Panc1 (cell line): ENCODE measurements at regions not wholly inside any gene's neighbourhood (a gene's known extent, or its start where the extent isn't known, plus 50 kb on each side); places are given as distances from the start of the nearest gene placed in this dataset.

Experiments
- ATAC-seq: fragments of 200-7000 bp; cut with Tn5 transposase; 2 replicates; pipeline ENCODE4 v1.9.1; 2020; ENCODE audit warnings: mild to moderate bottlenecking, moderate library complexity
- BruUV-seq: library from RNA; stranded (reverse); fragments of 400-500 nt; replicated peaks from 2 replicates; lab custom pipeline; 2021; lab: Mats Ljungman, UMichigan
- CTCF ChIA-PET: fragments of 300-600 bp; sonication (Branson Sonifier 250); formaldehyde crosslinking; loops from one replicate; lab custom pipeline; 2022; ENCODE audit warnings: antibody characterized with exemption; lab: Charles Lee
- POLR2A ChIA-PET: fragments of 300-600 bp; sonication (Branson Sonifier 250); formaldehyde crosslinking; loops from one replicate; lab custom pipeline; 2022; ENCODE audit warnings: antibody characterized with exemption; lab: Charles Lee
- DNase-seq: peaks from one replicate; pipeline ENCODE4 v3.0.0-alpha.2; 2010; ENCODE audit warnings: low read depth, low spot score
- H3K27ac ChIP-seq: 2 replicates; pipeline ENCODE4 v1.5.1; 2011; ENCODE audit warnings: mild to moderate bottlenecking, low read length, inconsistent platforms
- H3K27me3 ChIP-seq: fragments of 200-500 bp; sonication (Bioruptor generic); 2 replicates; pipeline ENCODE4 v1.6.0; 2014; ENCODE audit warnings: low read length, inconsistent platforms; ENCODE audit not compliant: control insufficient read depth, insufficient read depth
- H3K36me3 ChIP-seq: fragments of 200-500 bp; sonication (Bioruptor generic); 2 replicates; pipeline ENCODE4 v1.5.1; 2014; ENCODE audit warnings: inconsistent platforms, mild to moderate bottlenecking, low read length, moderate library complexity; ENCODE audit not compliant: control insufficient read depth, insufficient read depth
- H3K4me1 ChIP-seq: 2 replicates; pipeline ENCODE4 v1.5.1; 2011; ENCODE audit warnings: inconsistent platforms, mild to moderate bottlenecking, low read length, moderate library complexity; ENCODE audit not compliant: control insufficient read depth, insufficient read depth
- H3K4me3 ChIP-seq, 2 experiments: 2 replicates each; pipeline ENCODE4 v1.5.1; 2011 to 2012; ENCODE audit warnings: low read depth in 2 of 2, low read length in 2 of 2, mild to moderate bottlenecking in 2 of 2, inconsistent platforms in 1 of 2, moderate library complexity in 1 of 2
- H3K9me3 ChIP-seq: fragments of 200-500 bp; sonication (Bioruptor generic); 2 replicates; pipeline ENCODE4 v1.5.1; 2014; ENCODE audit warnings: low read depth, mild to moderate bottlenecking, inconsistent platforms, low read length, moderate library complexity; ENCODE audit not compliant: control insufficient read depth, insufficient read depth
- CTCF ChIP-seq: fragments of 450-650 bp; IDR thresholded peaks from 2 replicates; pipeline ENCODE4 v1.5.1; 2017; ENCODE audit warnings: mild to moderate bottlenecking
- POLR2AphosphoS5 ChIP-seq: IDR thresholded peaks from 2 replicates; pipeline ENCODE4 v1.6.1; 2012; ENCODE audit warnings: mild to moderate bottlenecking, low read depth, low read length, moderate library complexity
- REST ChIP-seq, 2 experiments: IDR thresholded peaks; 2 replicates each; pipeline ENCODE4 v1.6.1; 2011 to 2012; ENCODE audit warnings: low read depth in 2 of 2, control low read depth in 1 of 2, low read length in 1 of 2, mild to moderate bottlenecking in 1 of 2, moderate library complexity in 1 of 2; ENCODE audit not compliant: insufficient read depth in 1 of 2
- SIN3A ChIP-seq: IDR thresholded peaks from 2 replicates; pipeline ENCODE4 v1.6.1; 2012; ENCODE audit warnings: low read depth, mild to moderate bottlenecking, low read length, moderate library complexity, borderline replicate concordance; ENCODE audit not compliant: insufficient read depth
- TCF7L2 ChIP-seq: IDR thresholded peaks from 2 replicates; pipeline ENCODE4 v1.6.1; 2011; ENCODE audit warnings: mild to moderate bottlenecking, low read depth, low read length, inconsistent platforms
- in situ Hi-C: cut with HindIII; loops from 2 replicates; pipeline ENCODE4 v1.10.0; 2016; ENCODE audit warnings: low sequenced_read_pairs, low pct_unique_long_range_greater_than_20kb
- intact Hi-C: fragments of 100-400 bp; cut with micrococcal nuclease; formaldehyde crosslinking; loops from one replicate; pipeline ENCODE4 v1.10.0; 2022; ENCODE audit not compliant: unreplicated experiment

DNA sequence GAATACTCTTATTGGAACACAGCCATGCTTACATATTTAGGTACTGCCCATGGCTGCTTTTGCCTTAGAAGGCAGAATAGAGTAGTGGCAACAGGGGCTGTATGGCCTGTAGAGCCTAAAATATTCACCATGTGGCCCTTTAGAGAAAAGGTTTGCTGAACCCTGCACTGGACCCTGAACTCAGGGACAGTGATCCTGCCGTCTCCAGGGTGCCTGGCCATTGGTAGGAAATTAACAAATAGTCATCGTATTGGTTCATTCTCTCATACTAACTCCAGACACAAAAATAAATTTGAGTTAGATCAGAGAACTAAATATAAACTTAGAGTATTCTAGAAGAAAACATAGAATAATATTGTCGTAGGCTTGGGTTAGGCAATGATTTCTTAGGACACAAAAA, 181.4 kb downstream of the BCAS1 start:
- peaks cover 2% of the 10 kb centered on the region; the same call in 1 of the 2 replicates for H3K9me3 ChIP-seq
- BruUV-seq, result no TSS peak
- in situ Hi-C loops, result no loop called here
- peaks cover 34% of the 10 kb centered on the region for H3K4me1 ChIP-seq
- H3K27ac ChIP-seq, result peak overlapping the region; percentile 90
- H3K4me3 ChIP-seq, result no peak overlapping the region
- ChIA-PET CTCF (no interaction called here), POLR2A (no interaction called here)
- no peaks in the 10 kb centered on the region for H3K36me3 ChIP-seq
- DNase-seq (no peak), ATAC-seq (no peak)
- no peaks in the 10 kb centered on the region for H3K27me3 ChIP-seq
- intact Hi-C loops, result no loop called here
- TF ChIP-seq SIN3A (no peak), POLR2AphosphoS5 (no peak), TCF7L2 (no peak), CTCF (no peak), REST (IDR thresholded peaks at IDR 0.05; ENCODE audit: insufficient read depth in 1 of 2, low read depth in 2 of 2, low read length in 1 of 2) (no peak)

GRCh38 chr20:53888510-53888909, 181.9 kb downstream of the BCAS1 start:
- in situ Hi-C loops, result no loop called here
- DNase-seq (no peak), ATAC-seq (no peak)
- Histone ChIP-seq H3K4me1 (peaks cover 34% of the 10 kb centered on the region), H3K4me3 (no peak overlapping the region), H3K36me3 (no peaks in the 10 kb centered on the region), H3K27me3 (no peaks in the 10 kb centered on the region), H3K27ac (peak overlapping the region; percentile 90), H3K9me3 (peaks cover 2% of the 10 kb centered on the region; the same call in 1 of the 2 replicates)
- TF ChIP-seq TCF7L2 (no peak), SIN3A (no peak), POLR2AphosphoS5 (no peak), REST (IDR thresholded peaks at IDR 0.05; ENCODE audit: insufficient read depth in 1 of 2, low read depth in 2 of 2, low read length in 1 of 2) (no peak), CTCF (no peak)
- intact Hi-C loops, result no loop called here
- ChIA-PET CTCF (no interaction called here), POLR2A (no interaction called here)
- BruUV-seq, result no TSS peak
